WTC11 (cell line): ENCODE measurements at regions not wholly inside any gene's neighbourhood (a gene's known extent, or its start where the extent isn't known, plus 50 kb on each side); places are given as distances from the start of the nearest gene placed in this dataset.
"Not testable (repeated sequence)": the region's sequence is repeated elsewhere in the genome, so short reads cannot be mapped to it uniquely, and the experiment has no call there.

Experiments
- ARID4B ChIP-seq: sonication (generic); formaldehyde crosslinking; IDR thresholded peaks from 2 replicates; pipeline ENCODE4 v1.8.0; 2023; ENCODE audit warnings: missing genetic modification reagents, mild to moderate bottlenecking, borderline replicate concordance
- CTCF ChIP-seq: fragments of 200-600 bp; IDR thresholded peaks from 2 replicates; pipeline ENCODE4 v1.8.0; 2022; ENCODE audit warnings: antibody characterized with exemption
- GABPB1 ChIP-seq: sonication (generic); formaldehyde crosslinking; IDR thresholded peaks from 2 replicates; pipeline ENCODE4 v1.8.1; 2023; ENCODE audit warnings: mild to moderate bottlenecking, missing genetic modification reagents
- IRF1 ChIP-seq: sonication (generic); formaldehyde crosslinking; IDR thresholded peaks from 2 replicates; pipeline ENCODE4 v1.8.0; 2023; ENCODE audit warnings: missing genetic modification reagents
- MAX ChIP-seq: sonication (generic); formaldehyde crosslinking; IDR thresholded peaks from 2 replicates; pipeline ENCODE4 v1.8.0; 2022; ENCODE audit warnings: mild to moderate bottlenecking, missing genetic modification reagents
- NFYB ChIP-seq: sonication (generic); formaldehyde crosslinking; conservative IDR thresholded peaks from 2 replicates; pipeline ENCODE4 v1.8.0; 2022; ENCODE audit warnings: low read depth, missing genetic modification reagents
- PREB ChIP-seq: sonication (generic); formaldehyde crosslinking; IDR thresholded peaks from 2 replicates; pipeline ENCODE4 v1.8.1; 2022; ENCODE audit warnings: mild to moderate bottlenecking, missing genetic modification reagents, moderate library complexity, borderline replicate concordance
- SMAD3 ChIP-seq: sonication (generic); formaldehyde crosslinking; IDR thresholded peaks from 2 replicates; pipeline ENCODE4 v1.8.0; 2022; ENCODE audit warnings: missing genetic modification reagents, mild to moderate bottlenecking, borderline replicate concordance
- SMAD4 ChIP-seq: sonication (generic); formaldehyde crosslinking; IDR thresholded peaks from 2 replicates; pipeline ENCODE4 v1.8.0; 2022; ENCODE audit warnings: mild to moderate bottlenecking, missing genetic modification reagents
- TEAD1 ChIP-seq: sonication (generic); formaldehyde crosslinking; IDR thresholded peaks from 2 replicates; pipeline ENCODE4 v1.8.0; 2022; ENCODE audit warnings: mild to moderate bottlenecking, missing genetic modification reagents
- ZNF232 ChIP-seq: sonication (generic); formaldehyde crosslinking; IDR thresholded peaks from 2 replicates; pipeline ENCODE4 v1.8.0; 2022; ENCODE audit warnings: mild to moderate bottlenecking, missing genetic modification reagents
- ZNF317 ChIP-seq: sonication (generic); formaldehyde crosslinking; IDR thresholded peaks from 2 replicates; pipeline ENCODE4 v1.8.1; 2023; ENCODE audit warnings: low read depth, mild to moderate bottlenecking, moderate library complexity, missing genetic modification reagents, borderline replicate concordance
- ZNF423 ChIP-seq: fragments of 250-450 bp; sonication (Bioruptor Pico); IDR thresholded peaks from 2 replicates; pipeline ENCODE4 v2.1.2; 2022; ENCODE audit warnings: mild to moderate bottlenecking, moderate library complexity

GRCh38 chr22:16679191-16679834, 86.7 kb upstream of the CCT8L2 start:
- not testable (repeated sequence) for TF ChIP-seq CTCF; ZNF232 (CRISPR knock-in tag); IRF1 (CRISPR knock-in tag); SMAD4; NFYB (CRISPR knock-in tag); MAX (CRISPR knock-in tag); ZNF317; PREB; TEAD1 (CRISPR knock-in tag); GABPB1; SMAD3 (CRISPR knock-in tag); ZNF423; ARID4B (CRISPR knock-in tag)
